Tongue (tissue), 1 donor: ENCODE measurements at regions not wholly inside any gene's neighbourhood (a gene's known extent, or its start where the extent isn't known, plus 50 kb on each side); places are given as distances from the start of the nearest gene placed in this dataset.
A peak's percentile ranks its signal among the peaks of the same experiment; 100 is the strongest.

ENCODE experiments used
- DNase-seq: peaks from one replicate; pipeline ENCODE4 v3.0.0-alpha.2; 2015

DNA sequence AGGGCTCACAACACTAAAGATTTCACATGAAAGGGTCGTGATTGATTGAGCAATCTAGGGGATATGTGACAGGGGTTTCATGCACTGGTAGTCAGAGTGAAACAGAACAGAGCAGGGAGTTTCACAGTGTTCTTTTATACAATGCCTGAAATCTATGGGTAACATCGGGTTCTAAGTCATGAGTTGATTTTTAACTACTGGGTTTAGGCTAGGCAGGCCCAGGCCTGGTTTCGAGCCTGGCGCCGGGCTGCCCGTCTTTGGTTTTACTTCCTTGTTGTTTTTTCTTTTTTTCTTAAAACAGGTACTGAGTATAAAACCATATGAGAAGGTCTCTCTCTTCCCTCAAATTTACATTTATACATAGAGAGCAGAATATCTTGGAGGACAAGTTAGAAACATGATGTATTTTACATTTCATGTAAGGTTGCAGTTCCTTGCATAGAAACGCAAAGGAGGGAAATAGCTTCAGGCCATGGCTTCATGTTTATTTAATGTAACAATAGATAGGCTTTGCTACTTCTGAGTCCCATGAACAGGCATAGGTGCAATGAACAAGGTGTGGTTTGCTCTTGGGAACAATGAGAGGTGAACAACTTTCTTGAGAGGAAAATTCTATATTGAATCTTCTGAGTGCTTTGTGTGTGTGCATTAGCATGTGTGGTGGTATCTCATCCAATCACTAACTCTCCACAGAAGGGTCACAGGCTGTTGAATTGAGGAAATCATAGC, 128.9 kb upstream of the RXFP2 start:
- DNase-seq = no peak

DNA sequence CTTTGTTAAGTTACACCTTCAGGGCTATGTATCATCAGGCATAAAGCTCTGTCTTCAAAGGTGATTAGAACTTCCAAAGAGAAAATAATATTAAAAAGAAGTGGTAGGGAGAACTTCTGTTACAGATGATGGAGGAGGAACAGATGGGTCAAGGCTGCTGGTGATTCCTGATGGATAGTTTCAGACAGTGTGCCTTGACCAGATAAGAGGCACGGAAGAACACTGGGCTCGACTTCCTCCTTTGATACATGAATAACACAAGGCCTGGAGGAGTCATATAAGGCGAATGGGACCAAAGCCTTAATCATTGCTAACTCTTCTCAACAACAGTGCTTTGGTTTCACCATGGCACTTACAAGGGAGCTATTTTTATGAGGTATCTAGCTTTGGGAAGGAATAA, 128.1 kb upstream of the RXFP2 start:
- no peak for DNase-seq

DNA sequence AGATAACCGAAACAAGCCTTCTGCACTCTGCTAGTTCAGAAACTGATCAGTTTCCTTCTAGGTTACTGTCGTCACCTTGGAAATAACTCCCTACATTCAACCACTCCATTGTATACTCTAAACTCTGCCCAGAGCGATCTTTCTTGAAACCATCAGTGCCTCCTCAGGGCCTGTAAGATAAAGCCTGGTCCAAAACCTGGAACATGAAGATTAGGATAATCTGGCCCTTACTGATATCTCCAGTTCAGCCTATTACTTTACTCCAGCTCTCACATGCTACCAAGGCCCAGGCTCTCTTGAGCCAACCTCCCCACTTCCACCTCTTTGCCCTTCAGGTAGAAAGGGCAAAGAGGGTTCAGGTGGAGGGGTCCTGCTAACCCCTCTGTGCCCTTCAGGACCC, 125.3 kb upstream of the RXFP2 start:
- DNase-seq = no peak

DNA sequence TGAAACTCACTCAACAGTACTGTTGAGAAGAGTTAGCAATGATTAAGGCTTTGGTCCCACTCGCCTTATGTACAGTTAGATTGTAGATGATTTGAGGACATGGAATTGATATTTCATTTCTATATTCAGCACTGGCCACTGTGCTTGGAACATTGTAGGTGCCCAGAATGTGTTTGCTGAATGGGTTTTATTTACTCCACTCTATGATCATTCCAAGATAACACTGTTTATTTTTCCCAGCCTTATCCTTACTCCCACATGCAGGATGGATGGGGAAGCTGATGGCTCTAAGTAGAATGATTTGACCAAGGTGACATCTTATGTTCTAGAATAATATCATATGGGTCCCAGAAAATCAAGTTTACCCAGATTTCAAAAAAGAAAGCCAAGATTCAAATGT, 124.6 kb upstream of the RXFP2 start:
- no peak for DNase-seq

DNA sequence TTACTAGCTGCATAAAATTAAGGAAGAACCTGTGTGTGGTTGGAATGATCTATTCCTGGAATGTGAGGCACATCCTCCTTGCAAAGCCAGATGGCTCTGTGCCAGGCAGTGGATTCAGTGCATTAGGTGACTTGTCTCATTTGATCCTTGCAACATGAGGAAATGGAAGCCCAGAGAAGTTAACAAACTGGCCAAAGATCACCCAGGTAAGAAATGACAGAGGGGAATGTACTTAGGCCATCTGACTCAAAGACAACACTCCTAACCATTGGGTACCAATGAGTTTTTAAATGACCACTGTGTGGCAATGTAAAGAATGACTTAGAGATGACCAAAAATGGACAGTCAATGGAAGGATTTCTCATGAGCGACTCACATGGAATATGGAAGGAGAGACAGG, 114.2 kb upstream of the RXFP2 start:
- DNase-seq = no peak

DNA sequence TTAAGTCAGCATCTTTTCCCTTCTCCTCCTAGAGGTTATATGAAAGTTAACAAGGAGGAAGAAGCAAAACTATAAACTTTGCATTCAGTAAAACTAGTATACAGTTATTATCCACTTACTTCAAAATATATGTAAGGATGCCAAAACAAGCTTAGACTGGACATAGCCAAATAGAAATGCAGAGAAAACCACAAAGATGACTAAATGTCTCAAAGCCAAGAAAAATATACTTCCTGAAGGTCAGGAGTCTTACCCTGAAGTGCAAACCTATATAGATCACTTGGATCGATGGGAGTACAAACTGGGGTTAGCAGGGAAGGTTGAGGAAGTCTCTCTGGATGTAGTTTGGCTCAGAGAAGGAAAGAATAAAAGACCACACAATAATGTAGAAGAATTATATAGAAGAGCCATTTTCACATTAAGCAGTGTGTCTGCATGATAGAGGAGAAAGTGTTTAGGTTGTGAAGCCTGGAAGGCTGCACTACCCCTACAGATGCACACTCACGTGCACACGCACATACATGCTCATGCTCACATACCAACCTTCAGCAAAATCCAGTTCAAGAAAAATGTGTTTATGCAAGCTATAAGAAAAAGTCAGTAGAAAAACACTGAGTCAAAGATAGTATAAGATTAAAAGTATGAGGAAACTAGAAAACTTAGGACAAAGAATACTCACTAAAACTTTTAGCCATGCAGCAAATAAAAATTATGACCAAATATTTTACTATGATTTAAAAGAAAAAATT, 112.1 kb upstream of the RXFP2 start:
- no peak for DNase-seq

DNA sequence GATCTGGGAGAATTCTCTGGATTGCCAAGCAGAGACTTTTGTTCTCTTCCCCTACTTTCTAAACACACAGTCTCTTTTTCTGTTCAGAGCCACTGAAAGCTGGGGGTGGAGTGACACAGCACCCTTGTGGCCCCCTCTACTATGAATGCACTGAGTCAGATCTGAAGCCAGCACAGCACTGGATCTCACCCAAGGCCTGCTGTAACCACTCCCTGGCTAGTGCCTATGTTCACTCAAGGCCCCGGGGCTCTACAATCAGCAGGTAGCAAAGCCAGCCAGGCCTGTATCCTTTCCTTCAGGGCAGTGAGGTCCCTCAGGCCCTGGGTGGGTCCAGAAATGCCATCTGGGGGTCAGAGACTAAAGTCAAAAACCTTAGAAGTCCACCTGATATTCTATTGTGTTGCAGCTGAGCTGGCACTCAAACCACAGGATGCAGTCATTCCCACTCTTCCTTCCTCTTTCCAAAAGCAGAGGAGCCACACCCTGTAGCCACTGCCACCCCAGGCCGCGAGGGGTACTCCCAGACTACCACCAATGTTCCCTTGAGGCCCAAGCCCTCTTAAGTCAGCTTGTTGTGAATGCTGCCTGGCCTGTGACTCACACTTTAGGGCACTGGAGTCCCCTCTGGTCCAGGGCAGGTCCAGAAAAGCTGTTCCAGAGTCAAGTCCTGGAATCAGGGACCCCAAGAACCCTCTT, 110.1 kb upstream of the RXFP2 start:
- no peak for DNase-seq

DNA sequence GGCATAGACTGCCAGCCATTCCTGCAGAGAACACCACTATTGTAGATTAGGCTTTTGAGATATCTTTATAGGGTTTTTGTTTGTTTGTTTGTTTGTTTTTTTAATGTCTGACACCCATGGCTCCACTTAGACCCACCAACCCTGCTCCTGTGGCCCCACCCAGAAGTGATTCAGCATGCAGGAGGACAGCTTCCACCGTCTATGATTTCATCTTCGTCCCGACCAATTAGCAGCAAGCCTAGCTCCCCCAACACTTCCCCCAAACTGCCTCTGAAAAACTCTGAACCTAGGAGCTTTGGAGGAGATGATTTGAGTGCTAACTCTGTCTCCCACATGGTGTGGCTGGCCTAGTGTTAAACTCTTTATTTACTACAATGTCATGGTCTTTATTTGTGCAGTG, 108.3 kb upstream of the RXFP2 start:
- no peak for DNase-seq

DNA sequence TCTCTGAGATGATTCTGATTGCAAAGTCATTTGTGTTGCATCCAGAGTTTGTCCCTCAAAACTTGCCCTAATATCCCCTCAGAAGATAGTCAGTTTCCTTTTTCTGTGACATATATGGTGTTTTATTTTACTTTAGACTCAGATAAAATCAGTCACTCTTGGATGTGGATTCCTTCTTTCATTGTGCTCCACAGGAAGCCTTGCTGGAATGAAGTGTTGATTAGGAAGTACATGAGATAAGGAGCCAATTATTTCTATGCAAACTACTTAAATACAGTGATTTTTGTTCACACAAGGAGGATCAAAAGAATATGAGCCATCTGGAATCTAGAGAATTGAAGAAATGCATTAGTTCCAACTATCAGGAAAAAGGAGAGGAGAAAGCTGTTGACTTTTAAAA, 107.6 kb upstream of the RXFP2 start:
- DNase-seq = no peak

DNA sequence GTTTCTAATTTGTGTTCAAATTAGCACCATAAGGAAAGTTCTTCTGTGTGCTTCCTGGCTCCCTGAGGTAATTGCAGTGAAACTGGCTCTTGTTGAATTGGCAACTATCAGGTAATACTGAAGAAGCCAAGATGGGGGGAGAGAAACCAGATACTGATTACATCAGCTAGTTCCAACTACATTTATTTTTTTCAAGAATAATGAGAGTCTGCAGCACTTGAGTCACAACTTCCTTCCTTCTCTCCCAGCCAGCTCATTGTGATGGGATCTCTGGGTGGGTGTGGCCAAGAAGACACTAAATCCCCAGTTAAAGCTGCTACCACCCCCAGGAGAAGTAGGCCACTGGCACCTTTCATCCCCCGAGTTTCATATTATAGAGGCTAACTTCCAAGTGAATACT, 100.7 kb upstream of the RXFP2 start:
- DNase-seq = peak; percentile 11

DNA sequence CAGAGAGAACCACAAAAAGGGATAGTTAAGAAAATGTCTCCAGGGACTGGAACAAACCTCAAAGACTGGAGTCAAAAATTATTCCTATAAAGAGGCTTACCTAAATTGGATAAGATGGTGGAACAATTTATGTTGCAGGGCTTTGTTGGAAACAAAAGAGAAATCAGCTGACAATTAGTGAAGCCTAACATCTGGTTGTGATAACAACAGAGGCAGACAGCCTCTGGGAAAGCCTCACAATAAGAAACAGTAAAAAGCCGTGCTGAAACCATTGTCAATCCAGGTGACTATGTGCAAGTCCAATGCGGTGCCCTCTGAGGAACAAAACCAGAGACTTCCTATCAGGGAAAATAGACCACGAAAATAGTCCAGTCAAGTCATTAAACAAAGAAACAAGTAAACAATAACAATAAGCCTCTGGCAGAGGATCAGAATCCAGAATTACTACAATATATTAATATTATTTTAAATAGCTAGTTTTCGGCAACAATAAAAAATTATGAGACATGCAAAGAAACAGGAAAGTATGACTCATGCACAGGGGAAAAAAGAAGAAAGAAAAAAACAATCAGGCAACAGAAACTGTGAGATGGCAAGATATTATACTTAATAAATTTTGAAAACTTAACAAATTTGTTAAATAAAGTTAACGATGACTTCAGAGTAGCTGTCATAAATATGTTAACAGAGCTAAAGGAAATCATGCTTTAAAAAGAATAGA, 99.7 kb upstream of the RXFP2 start:
- peak; percentile 24 for DNase-seq

DNA sequence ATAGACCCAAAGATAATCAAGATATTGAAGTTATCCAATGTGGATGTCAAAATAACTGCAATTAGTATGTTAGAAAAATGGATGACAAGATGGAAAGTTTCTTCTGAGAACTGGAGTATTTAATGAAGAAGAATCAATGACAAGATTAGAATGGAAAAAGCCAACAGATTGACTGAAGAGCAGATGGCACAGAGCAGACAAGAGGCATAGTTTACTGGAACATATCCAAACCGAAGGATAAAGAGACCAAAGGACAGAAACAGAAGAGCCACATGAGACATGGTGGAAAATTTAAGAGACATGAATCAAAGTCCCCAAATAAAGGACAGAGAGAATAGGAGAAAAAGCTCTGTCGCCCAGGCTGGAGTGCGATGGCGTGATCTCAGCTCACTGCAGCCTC, 89.6 kb upstream of the RXFP2 start:
- no peak for DNase-seq

DNA sequence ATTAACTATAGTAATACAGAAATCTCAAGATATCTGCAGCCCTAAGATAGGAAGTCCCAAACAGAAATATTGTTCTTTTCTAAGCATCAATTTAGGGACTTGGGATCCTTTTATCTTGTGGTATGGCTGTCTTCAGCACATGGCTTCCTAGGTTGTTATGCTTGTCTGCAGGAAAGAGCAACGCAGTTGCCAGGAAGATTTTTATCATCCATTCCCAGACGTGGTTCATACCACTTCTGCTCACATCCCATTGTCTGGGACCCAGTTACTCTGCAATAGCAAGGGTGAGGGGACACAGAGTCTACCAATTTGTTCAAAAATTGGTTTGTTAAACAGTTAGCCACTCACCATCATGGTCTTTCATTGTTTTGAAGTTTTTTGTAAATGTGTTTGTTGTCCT, 85.6 kb upstream of the RXFP2 start:
- no peak for DNase-seq

DNA sequence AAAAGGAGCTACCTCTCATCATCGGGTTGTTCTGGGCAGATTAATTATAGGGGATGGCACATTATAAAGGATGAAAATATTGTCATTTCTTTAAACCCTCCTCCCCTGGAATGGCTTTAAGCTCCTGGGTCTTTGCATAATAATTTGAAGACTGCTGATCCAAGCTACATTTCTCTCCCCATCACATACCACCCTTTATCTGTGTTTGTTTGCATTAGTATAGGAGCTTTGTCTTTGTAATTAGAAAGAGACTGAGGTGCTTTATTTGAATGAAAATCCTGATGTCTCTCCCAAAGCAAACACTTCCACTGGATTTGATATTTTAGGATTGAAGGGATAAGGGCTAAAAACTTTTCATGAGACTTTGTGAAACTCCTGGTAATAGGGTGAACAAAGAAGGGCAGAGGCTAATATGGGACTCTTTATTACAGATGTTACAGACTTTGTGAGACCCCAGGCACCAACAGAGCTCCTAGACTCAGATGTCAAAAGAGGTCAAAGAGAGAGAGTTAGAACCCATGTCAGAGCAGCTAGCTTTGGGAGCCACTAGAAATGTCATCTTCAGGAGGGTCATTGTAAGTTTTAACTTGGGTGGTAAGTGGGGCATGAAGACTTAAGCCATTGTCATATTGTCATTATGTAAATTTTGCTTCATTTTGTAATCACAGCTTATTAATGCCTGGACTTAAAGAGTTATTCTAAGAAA, 75.3 kb upstream of the RXFP2 start:
- DNase-seq = no peak

DNA sequence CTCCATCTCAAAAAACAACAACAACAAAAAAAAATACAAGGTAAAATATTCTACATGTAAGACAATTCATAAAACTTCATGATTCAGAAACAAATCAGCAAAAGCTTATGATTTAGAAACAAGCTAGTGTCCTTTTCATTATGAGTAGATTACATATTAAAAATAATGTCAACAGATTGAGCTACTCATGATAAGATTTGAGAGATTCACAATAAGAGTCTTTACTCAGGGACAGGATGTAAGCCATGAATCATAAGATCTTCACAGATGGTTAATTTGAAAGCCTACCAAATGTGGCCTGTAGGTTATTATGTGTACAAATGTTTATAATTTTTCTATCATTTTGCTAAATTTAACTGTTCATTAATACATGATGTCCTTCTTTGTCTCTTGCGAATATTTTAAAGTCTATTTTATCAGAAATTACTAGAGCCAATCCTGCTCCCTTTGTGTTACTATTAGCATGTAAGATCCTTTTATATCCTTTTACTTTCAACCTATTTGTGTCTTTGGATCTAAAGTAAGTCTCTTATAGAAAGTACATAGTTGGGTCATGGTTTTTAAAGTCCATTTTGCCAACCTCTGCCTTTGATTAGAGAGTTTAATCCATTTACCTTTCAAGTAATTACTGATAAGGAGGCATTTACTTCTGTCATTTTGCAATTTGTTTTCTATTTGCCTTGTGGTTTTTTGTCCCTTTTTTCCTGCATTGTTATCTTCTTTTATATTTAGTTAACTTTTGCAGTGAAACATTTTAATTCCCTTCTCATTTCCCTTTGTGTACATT, 68.3 kb upstream of the RXFP2 start:
- no peak for DNase-seq

DNA sequence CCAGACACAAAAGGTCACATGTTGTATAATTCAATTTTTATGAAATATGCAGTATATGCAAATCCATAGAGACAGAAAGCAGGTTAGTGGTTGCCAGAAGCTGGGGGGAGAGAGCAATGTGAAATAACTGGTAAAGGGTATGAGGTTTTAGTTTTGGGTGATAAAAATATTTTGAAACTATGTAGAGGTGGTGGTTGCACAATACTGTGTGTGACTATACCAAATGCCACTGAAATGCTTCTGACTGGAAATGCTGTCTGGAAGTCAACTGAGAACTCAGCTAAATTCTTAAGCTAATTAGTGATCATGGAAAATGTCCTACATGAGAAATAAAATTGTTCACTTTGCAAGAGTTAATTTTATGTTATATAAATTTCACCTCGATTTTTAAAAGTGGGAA, 65.3 kb upstream of the RXFP2 start:
- DNase-seq = no peak

DNA sequence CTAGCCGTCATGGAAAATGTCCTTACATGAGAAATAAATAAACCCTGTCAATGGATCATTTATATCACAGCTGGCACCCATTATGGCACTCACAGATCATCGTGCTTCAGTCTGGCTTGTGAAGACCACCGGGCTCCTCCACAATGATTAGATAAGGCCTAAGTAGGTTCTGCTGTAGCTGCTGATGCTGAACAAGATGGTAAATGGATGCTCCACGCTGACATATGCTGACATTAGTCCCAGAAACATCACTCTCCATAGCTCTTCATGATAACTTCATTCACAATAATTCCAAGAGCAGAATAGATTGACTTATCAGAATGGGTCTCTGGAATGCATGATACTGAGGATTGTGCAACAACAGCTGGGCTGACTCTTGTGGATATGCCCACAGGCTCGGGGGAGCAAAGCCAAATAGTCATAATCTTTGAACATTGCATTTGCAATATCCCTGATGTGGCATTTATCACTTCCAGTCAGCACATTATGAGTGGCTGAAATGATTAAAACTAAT, 63.8 kb upstream of the RXFP2 start:
- DNase-seq = no peak

DNA sequence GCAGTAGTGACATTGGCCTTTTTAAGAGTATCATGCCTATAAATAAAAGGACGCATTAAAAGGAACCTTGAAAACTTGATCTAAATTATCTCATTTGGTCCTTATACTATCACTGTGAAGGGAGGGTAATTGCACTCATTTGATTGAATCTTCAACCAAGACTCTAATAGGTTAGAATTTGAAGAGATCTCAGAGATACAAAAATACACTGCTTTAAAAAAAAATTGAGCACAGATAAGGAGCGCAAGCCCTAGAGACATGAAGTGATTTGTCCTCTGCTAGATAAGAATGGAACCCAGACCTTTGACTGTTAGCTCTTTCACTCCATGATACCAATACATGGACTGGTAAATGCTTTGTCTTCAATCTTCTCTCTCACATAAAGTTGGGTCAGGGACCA, 58.2 kb upstream of the RXFP2 start:
- DNase-seq = no peak

DNA sequence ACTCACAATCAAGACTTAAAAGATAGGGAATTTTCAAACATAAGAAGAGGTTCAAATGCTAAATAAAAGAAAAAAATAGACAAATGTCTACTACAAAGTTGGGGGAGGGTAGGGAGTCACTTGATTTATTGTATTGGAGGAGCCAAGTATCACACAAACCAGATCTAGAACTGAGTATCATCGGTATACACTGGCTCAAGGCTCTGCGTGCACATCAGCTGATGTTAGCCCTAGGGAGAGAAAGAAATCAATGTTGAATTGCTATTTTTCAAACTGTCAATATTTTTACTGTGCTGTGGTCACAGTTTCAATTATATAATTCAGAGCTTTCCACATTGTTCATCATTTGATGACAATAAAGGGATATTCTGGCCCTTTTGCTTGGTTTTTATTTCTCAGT, 54.9 kb upstream of the RXFP2 start:
- DNase-seq = no peak

DNA sequence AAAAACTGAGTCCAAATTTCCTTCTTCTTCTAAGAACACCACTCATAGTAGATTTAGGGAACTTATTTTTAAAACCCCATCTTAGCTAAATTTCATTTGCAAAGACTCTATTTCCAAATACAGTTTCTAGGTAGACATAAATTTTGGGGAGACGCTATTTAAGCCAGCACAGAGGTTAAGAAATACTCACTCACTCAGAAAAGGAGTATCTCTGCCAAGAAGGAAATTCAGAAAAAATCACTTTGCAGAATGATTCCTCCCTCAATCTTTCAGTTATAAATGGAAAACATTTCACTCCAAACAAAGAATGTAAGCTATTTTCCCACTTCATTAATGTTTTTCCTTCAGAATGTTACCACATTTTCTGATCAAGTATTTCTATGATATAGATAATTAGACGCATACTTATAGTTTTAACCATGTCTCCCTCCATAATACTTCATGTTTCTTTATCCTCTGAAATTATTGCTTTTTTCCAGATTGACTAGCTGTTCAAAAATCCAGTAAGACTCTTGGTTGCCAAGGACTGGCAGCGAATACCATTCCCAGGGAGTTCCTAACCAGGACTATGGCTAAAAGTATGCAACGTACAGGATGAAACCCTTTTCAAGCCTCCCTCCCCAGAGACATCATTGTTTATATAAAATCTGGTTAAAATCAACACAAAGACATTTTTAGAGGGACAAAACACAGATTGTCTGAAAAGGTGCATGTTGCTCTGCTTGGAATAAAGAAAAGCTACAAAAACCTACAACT, 52.5 kb upstream of the RXFP2 start:
- peak; percentile 46 for DNase-seq
